ENCODE measurements at regions not wholly inside any gene's neighbourhood (a gene's known extent, or its start where the extent isn't known, plus 50 kb on each side); places are given as distances from the start of the nearest gene placed in this dataset.
"Not testable (repeated sequence)": the region's sequence is repeated elsewhere in the genome, so short reads cannot be mapped to it uniquely, and the experiment has no call there.

- no peak for TF ChIP-seq CTCF (IDR thresholded peaks at IDR 0.05; ENCODE audit: low read depth, low read length)
- Histone ChIP-seq H3K36me3 (no peaks in the 10 kb centered on the region), H3K27ac (no peak overlapping the region), H3K27me3 (ENCODE audit: insufficient read depth, low read depth, severe bottlenecking) (no peaks in the 10 kb centered on the region), H3K9me3 (ENCODE audit: severe bottlenecking) (peaks cover 13% of the 10 kb centered on the region), H3K4me3 (ENCODE audit: low read depth, low read length) (no peak overlapping the region)
- DNase-seq = no peak
Measured at GRCh38 chr12:89870413-89871184, 162.0 kb upstream of the ATP2B1 start.

GRCh38 chr12:89867611-89868010, 159.0 kb upstream of the ATP2B1 start:
- peaks cover 13% of the 10 kb centered on the region for H3K9me3 ChIP-seq (ENCODE audit: severe bottlenecking)
- not testable (repeated sequence) for H3K36me3 ChIP-seq; DNase-seq; H3K27me3 ChIP-seq (ENCODE audit: insufficient read depth, low read depth, severe bottlenecking); H3K4me3 ChIP-seq (ENCODE audit: low read depth, low read length); H3K27ac ChIP-seq

GRCh38 chr12:89864411-89864810, 155.8 kb upstream of the ATP2B1 start:
- DNase-seq = no peak

GRCh38 chr12:89863968-89864367, 155.3 kb upstream of the ATP2B1 start:
- Histone ChIP-seq H3K27ac (no peak overlapping the region), H3K9me3 (ENCODE audit: severe bottlenecking) (no peaks in the 10 kb centered on the region), H3K4me3 (ENCODE audit: low read depth, low read length) (no peak overlapping the region), H3K36me3 (no peaks in the 10 kb centered on the region), H3K27me3 (ENCODE audit: insufficient read depth, low read depth, severe bottlenecking) (no peaks in the 10 kb centered on the region)
- TF ChIP-seq CTCF (IDR thresholded peaks at IDR 0.05; ENCODE audit: low read depth, low read length) = no peak
- DNase-seq = no peak

More at GRCh38 chr12:89864411-89864810, 155.8 kb upstream of the ATP2B1 start:
- Histone ChIP-seq H3K27me3 (ENCODE audit: insufficient read depth, low read depth, severe bottlenecking) (no peaks in the 10 kb centered on the region), H3K36me3 (no peaks in the 10 kb centered on the region), H3K27ac (no peak overlapping the region), H3K4me3 (ENCODE audit: low read depth, low read length) (no peak overlapping the region), H3K9me3 (ENCODE audit: severe bottlenecking) (no peaks in the 10 kb centered on the region)
- TF ChIP-seq CTCF (IDR thresholded peaks at IDR 0.05; ENCODE audit: low read depth, low read length) = no peak

- no peak overlapping the region for H3K4me3 ChIP-seq (ENCODE audit: low read depth, low read length)
- DNase-seq = no peak
- H3K27ac ChIP-seq = no peak overlapping the region
- no peaks in the 10 kb centered on the region for H3K36me3 ChIP-seq
- no peaks in the 10 kb centered on the region for H3K9me3 ChIP-seq (ENCODE audit: severe bottlenecking)
- TF ChIP-seq CTCF (IDR thresholded peaks at IDR 0.05; ENCODE audit: low read depth, low read length) = no peak
- no peaks in the 10 kb centered on the region for H3K27me3 ChIP-seq (ENCODE audit: insufficient read depth, low read depth, severe bottlenecking)
Measured at GRCh38 chr12:89863493-89863938, 154.9 kb upstream of the ATP2B1 start.

- TF ChIP-seq CTCF (IDR thresholded peaks at IDR 0.05; ENCODE audit: low read depth, low read length) = no peak
- H3K27ac ChIP-seq = no peak overlapping the region
- no peaks in the 10 kb centered on the region for H3K27me3 ChIP-seq (ENCODE audit: insufficient read depth, low read depth, severe bottlenecking)
- H3K36me3 ChIP-seq = no peaks in the 10 kb centered on the region
- no peak overlapping the region for H3K4me3 ChIP-seq (ENCODE audit: low read depth, low read length)
- DNase-seq = no peak
- no peaks in the 10 kb centered on the region for H3K9me3 ChIP-seq (ENCODE audit: severe bottlenecking)
Measured at GRCh38 chr12:89862511-89863445, 154.1 kb upstream of the ATP2B1 start.
